ENCODE measurements at regions not wholly inside any gene's neighbourhood (a gene's known extent, or its start where the extent isn't known, plus 50 kb on each side); places are given as distances from the start of the nearest gene placed in this dataset.

DNA sequence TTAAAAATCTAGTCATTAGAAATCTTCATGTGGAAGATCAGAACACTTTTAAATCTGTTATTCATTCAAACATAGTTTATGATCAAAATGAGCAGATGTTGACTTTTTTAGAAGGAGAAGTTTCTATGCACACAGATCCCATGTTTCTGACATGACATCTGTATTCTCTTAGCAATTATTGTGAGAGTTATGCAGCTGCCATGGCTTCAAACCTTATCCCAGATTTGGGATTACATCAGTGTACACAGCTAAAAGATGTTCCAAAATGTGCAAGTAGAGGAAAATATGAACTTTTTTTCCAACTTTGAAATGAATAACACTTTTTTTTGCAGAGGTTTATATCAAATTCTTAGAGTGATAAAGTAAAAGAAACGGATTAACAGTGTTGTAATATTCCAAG, 1166.9 kb downstream of the ZPLD1 start:
- no peak for TF ChIP-seq YY1 (IDR thresholded peaks at IDR 0.05; ENCODE audit: insufficient read depth, insufficient read length)
- no peak for TF ChIP-seq ZNF274 (IDR thresholded peaks at IDR 0.05; ENCODE audit: low read depth, low read length)
